ENCODE measurements at regions not wholly inside any gene's neighbourhood (a gene's known extent, or its start where the extent isn't known, plus 50 kb on each side); places are given as distances from the start of the nearest gene placed in this dataset.

DNA sequence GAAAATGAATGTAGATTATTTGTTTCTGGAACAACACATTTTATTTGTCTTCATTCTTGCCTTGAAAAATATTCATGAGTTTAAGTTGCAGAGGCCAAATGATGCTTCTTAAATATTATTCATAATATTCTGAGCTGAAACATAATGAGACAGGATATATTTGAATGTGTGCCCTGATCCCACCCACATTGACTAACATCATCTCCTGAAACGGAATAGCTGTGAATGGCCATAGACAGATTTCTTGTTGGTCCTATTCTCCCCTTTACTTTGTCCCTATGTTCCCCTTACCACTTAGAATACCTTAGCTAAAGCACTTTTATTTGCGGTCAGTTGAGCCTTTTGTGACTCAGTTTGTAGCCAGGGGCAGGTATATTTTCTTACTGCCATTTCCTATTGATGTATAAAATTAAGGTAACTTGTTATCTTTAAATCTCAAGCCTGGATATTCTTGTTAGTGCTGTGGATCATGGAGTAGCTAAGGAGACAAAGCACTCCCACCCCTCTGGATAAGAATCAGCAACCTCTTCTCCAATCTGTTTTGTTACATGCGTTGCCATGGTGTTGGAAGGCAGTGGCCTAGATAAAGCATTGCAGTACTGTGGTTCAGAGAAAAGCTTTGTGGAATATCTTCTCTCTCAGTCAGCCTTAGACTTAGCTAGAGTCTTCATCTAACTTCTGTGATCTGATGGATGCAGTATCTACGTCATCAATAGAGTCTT is 478.5 kb upstream of the DEPDC1 start:
- ChIA-PET POLR2A (no interaction called here), CTCF (no interaction called here)
- Histone ChIP-seq H3K4me1 (ENCODE audit: insufficient read depth, low read length) (no peaks in the 10 kb centered on the region), H3K36me3 (ENCODE audit: insufficient read depth, low read length) (no peaks in the 10 kb centered on the region), H3K9me3 (ENCODE audit: control insufficient read depth in 1 of 2, insufficient read depth in 1 of 2, low read length in 2 of 2) (no peaks in the 10 kb centered on the region), H3K4me3 (ENCODE audit: low read length) (no peak overlapping the region), H3K27ac (ENCODE audit: low read depth in 1 of 2, low read length in 2 of 2) (no peak overlapping the region), H3K27me3 (ENCODE audit: control insufficient read depth in 1 of 2, insufficient read depth in 2 of 2, low read length in 2 of 2) (no peaks in the 10 kb centered on the region)
- Mint-ChIP-seq H3K27me3 (no peaks in the 10 kb centered on the region), H3K9me3 (no peaks in the 10 kb centered on the region), H3K27ac (no peak overlapping the region), H3K4me3 (no peak overlapping the region), H3K4me1 (ENCODE audit: low read depth) (no peaks in the 10 kb centered on the region), H3K36me3 (ENCODE audit: low read depth) (no peaks in the 10 kb centered on the region)
- ATAC-seq (ENCODE audit: poor library complexity) (no peak), DNase-seq (no peak)
- no peak for TF ChIP-seq CTCF (IDR thresholded peaks at IDR 0.05)
- intact Hi-C loops (cut with DNase I, micrococcal nuclease), result no loop called here

GRCh38 chr1:68976916-68977610 is 480.2 kb upstream of the DEPDC1 start:
- Mint-ChIP-seq H3K9me3 (peaks cover 4% of the 10 kb centered on the region), H3K36me3 (ENCODE audit: low read depth) (no peaks in the 10 kb centered on the region), H3K27me3 (no peaks in the 10 kb centered on the region), H3K27ac (no peak overlapping the region), H3K4me3 (no peak overlapping the region), H3K4me1 (ENCODE audit: low read depth) (no peaks in the 10 kb centered on the region)
- no peak overlapping the region for H3K27ac ChIP-seq (ENCODE audit: low read depth in 1 of 2, low read length in 2 of 2)
- no peaks in the 10 kb centered on the region for H3K36me3 ChIP-seq (ENCODE audit: insufficient read depth, low read length)
- DNase-seq, result no peak
- ChIA-PET CTCF (no interaction called here), POLR2A (no interaction called here)
- no peak for TF ChIP-seq CTCF (IDR thresholded peaks at IDR 0.05)
- H3K27me3 ChIP-seq (ENCODE audit: control insufficient read depth in 1 of 2, insufficient read depth in 2 of 2, low read length in 2 of 2), result no peaks in the 10 kb centered on the region
- no peak for ATAC-seq (ENCODE audit: poor library complexity)
- intact Hi-C loops (cut with DNase I, micrococcal nuclease), result no loop called here
- H3K9me3 ChIP-seq (ENCODE audit: control insufficient read depth in 1 of 2, insufficient read depth in 1 of 2, low read length in 2 of 2), result no peaks in the 10 kb centered on the region
- H3K4me1 ChIP-seq (ENCODE audit: insufficient read depth, low read length), result no peaks in the 10 kb centered on the region
- no peak overlapping the region for H3K4me3 ChIP-seq (ENCODE audit: low read length)

GRCh38 chr1:68979891-68980290 is 483.0 kb upstream of the DEPDC1 start:
- H3K27ac Mint-ChIP-seq, result no peak overlapping the region
- ChIA-PET POLR2A (no interaction called here), CTCF (no interaction called here)
- no peak overlapping the region for H3K4me3 Mint-ChIP-seq
- no peaks in the 10 kb centered on the region for H3K36me3 Mint-ChIP-seq (ENCODE audit: low read depth)
- H3K4me1 Mint-ChIP-seq (ENCODE audit: low read depth), result no peaks in the 10 kb centered on the region
- intact Hi-C loops (cut with DNase I, micrococcal nuclease), result no loop called here
- DNase-seq (no peak), ATAC-seq (ENCODE audit: poor library complexity) (no peak)
- Histone ChIP-seq H3K36me3 (ENCODE audit: insufficient read depth, low read length) (no peaks in the 10 kb centered on the region), H3K4me3 (ENCODE audit: low read length) (no peak overlapping the region), H3K27me3 (ENCODE audit: control insufficient read depth in 1 of 2, insufficient read depth in 2 of 2, low read length in 2 of 2) (no peaks in the 10 kb centered on the region), H3K4me1 (ENCODE audit: insufficient read depth, low read length) (no peaks in the 10 kb centered on the region), H3K27ac (ENCODE audit: low read depth in 1 of 2, low read length in 2 of 2) (no peak overlapping the region), H3K9me3 (ENCODE audit: control insufficient read depth in 1 of 2, insufficient read depth in 1 of 2, low read length in 2 of 2) (peaks cover 0 to under 1% of the 10 kb centered on the region in 2 experiments)
- no peak for TF ChIP-seq CTCF (IDR thresholded peaks at IDR 0.05)
- no peaks in the 10 kb centered on the region for H3K27me3 Mint-ChIP-seq
- H3K9me3 Mint-ChIP-seq, result peaks cover 4% of the 10 kb centered on the region
